ENCODE measurements at regions not wholly inside any gene's neighbourhood (a gene's known extent, or its start where the extent isn't known, plus 50 kb on each side); places are given as distances from the start of the nearest gene placed in this dataset.

DNA sequence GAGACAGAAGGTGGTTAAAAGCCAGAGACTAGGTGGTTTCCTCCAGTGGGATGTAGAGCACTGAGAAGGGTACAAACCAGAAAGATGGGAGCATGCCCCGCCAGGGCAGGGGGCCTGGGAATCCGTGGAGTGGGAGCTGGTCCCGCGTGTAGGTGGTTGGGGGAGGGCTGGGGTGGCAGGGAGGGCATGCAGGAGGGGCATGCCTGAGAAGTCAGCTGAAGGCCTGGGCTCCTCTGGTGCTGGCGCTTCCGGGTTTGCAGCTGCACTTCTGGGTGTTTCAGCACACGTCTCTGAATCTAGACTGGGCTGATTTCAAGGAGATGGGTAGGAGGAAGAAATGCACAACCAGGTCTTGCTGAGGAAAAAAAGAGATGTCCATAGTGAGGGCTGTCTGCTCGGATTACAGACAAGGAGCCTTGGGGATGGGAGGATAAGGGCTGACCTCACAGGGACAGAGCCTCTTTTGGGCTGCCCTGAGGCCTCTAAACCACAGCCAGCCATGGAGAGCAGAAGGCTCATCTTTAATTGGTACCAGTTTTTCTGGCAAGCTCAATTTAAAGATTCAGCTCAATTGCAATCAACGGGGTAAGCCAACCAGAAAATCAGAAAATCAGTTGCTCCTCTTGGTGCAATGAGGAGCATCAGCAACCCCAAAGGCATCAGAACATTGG lies 151.9 kb downstream of the FAM43A start:
- DNase-seq = no peak

DNA sequence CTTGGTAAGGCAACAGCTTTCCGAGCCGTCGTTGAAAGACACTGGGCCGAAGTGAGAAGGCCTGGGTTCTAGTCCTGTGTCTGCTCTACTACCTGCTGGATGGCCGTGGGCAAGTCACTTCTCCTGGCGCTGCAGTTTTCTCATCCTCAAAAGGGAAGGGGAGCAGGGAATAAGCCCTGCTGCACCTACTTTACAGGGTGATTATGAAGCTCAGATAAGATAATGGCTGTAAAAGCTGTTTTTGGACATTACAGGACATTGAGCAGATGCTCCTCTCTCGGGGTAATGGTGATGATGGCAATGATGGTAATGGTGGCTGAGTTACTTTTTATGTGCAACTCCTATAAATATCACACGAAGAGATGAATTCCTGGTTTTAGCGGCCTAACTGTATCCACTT lies 152.6 kb downstream of the FAM43A start:
- no peak for DNase-seq

DNA sequence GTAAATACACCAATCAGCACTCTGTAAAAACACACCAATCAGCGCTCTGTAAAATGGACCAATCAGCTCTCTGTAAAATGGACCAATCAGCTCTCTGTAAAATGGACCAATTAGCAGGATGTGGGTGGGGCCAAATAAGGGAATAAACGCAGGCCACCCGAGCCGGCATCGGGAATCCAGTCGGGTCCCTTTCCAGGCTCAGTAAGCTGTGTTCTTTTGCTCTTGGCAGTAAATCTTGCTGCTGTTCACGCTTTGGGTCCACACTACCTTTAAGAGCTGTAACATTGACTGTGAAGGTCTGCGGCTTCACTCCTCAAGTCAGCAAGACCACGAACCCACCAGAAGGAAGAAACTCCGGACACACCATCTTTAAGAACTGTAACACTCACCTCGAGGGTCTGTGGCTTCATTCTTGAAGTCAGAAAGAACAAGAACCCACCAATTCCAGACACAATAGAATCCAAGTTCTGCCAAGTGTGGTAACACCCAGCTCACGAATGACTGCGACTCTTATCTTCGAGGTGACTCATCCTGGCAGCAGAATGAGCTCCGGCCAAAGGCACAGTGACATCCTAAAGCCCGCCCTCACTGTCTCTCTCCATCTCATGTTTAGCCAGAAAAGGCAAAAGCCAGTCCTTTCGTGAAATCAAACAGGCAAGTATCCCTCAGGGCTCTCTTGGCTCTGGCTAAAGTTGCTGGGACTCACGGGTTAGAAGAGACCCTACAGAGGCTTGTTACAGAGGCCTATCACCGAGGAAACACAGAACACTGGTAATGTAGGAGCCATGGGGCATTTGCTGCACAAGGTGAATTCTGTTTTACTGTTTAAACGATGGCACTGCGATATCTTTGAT lies 155.2 kb downstream of the FAM43A start:
- no peak for DNase-seq

- no peak for DNase-seq
Observed at GRCh38 chr3:194841515-194841841, 155.8 kb downstream of the FAM43A start.

- no peak for DNase-seq
Observed at GRCh38 chr3:194843556-194843955, 157.9 kb downstream of the FAM43A start.

GRCh38 chr3:194844046-194844445 lies 158.4 kb downstream of the FAM43A start:
- no peak for DNase-seq

DNA sequence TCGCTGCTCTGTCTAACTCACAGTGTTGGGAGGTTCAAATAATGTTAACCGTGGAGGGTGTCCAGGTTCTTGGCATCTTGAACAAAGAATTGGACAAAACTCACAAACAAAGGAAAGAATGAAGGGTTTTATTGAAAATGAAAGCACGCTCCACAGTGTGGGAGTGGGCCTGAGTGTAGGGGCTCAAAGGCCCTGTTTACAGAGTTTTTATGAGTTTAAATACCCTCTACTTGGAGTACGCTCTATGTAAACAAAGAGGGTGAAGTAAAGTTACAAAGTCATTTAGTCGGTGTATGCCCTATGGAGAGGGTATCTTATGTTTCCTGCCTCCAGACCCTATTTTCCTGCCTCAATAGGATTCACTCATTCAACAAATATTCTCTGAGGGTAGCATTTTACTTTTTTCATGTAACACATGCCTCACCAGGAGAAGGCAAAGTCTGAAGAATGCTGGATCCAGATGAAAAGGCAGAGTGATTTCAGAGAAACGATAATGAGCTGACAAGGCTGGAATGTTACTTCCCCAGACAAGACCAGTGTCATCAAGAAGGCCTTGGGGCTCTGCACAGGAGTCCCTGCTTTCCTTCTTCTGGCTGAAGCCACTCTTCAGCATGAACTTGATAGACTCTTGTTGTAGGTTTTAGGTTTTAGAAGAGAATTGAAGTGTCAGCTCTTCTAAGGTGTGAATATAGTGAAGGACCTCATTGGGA lies 163.6 kb downstream of the FAM43A start:
- no peak for DNase-seq

DNA sequence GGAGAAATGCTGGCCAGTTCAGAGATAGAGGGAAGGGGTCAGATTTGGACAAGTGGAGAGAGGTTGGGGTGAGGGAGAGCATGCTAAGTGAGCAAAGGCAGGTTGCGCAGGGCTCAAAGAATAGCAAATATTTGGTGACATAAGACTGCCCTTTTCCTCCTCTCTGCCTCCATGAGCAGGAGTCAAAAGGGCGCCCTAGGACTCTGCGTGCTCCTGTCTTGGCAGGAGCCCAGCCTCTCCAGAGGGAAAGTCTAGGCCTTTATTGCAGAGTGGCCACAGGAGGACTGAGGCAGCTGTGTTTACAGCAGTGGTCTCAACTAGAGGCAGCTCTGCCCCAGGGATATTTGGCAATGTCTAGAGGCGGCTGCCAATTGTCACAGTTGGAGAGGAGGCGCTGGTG lies 165.6 kb downstream of the FAM43A start:
- peak; percentile 4 for DNase-seq

- DNase-seq = no peak
Observed at GRCh38 chr3:194851941-194852340, 166.3 kb downstream of the FAM43A start.

- DNase-seq = no peak
Observed at GRCh38 chr3:194852345-194852744, 166.7 kb downstream of the FAM43A start.

DNA sequence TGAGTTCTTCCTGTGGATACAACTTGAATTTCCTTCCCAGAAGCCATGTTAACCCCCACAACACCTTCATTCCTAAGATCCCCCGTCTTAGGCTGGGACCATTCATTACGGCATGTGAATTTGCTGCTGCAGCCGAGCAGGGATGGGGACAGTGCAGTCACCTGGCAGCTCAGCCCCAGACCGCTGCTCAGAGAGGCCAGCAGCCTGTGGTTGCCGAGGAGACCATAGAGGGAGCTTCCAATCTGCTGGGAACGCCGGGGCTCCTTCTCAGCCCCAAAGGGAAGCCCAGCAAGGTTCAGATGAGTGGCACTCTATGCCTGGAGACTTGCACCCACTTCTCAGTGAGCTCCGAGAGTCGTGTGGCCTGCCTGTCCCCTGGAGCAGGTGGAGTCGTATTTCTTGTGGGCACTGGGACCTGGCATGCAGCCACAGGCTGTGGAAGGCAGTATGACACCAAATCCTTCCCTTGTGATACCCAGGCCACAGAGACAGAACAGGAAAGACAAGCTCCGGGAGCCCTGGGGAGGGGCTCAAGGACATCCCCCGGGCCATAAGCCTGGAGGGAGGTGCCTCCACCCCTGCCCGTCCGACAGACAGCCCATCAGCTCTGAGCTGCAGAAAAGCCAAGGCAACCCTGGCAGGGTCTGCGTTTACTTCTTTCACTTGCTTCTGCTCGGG lies 167.3 kb downstream of the FAM43A start:
- DNase-seq = peak; percentile 60

DNA sequence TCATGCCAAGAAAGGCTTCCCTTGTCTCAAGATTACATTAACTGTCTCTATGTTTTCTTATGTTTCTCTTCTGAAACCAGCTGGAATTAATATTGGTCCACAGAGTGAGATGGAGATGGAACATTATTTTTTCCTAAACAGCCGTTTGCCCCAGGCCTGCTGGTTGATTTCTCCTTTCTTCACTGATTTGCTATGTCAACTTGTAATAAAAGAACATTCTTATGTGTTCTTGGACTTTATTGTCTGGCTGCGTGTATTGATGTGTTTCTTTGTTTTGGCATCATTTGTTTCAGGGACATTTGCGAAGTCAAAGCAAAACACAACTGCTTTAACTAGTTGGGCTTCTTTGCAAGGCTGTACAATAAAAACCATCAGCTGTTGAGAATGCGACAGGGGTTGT lies 168.5 kb downstream of the FAM43A start:
- DNase-seq = no peak

DNA sequence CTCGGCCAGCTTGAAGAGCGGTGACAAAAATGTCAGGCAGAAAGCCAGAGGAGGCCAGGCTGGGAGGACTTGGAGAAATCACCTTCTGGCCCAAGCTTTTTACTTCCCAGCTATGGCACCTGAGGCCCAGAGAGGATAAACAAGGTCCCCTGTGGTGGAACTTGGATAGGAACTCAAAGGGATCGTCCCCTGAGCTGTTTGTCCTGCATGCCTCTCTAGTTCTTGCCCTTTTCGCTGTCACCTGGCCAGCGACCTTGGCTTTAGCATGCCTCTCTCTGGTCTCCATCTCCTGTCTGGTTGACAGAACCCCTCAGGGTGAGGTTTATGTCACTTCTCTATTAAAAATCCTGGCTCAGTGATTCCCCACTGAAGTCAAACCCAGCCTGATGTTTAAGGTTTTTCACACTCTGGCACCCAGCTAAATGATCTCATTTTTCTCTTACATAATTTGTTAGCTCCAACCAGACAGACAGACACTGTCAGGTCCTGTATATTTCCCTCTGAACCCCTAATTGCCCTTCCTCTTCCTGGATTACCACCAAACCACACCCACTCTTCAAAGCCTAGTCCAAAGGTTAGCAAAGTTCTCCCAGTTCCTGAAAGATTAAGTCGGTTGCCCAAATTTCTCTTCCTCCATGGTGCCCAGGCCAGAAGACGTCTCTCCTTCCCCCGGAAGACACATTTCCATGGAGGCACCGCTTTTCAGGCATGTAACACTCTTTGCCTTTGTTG lies 169.1 kb downstream of the FAM43A start:
- no peak for DNase-seq

DNA sequence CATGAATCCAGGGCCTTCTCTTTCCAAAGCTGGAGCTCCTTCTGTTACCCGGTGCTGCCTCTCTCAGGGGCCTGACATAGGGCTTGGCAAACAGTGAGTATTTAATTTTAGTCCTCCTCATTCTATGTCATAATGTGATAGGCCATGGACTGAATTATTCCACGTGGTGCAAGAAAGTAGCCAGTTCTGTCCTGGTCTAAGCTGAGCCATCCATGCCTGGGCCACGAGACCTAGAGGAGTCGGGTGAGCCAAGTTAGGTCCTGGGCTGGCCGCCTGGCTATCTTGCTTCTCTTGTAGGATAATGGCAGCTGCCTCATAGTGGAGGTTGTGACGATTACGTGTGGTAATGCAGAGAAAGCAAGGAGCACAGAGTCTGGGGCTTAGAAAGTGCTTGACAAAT lies 170.6 kb downstream of the FAM43A start:
- no peak for DNase-seq

GRCh38 chr3:194857469-194858113 lies 171.9 kb downstream of the FAM43A start:
- no peak for DNase-seq

GRCh38 chr3:194858382-194858781 lies 172.7 kb downstream of the FAM43A start:
- DNase-seq = no peak

DNA sequence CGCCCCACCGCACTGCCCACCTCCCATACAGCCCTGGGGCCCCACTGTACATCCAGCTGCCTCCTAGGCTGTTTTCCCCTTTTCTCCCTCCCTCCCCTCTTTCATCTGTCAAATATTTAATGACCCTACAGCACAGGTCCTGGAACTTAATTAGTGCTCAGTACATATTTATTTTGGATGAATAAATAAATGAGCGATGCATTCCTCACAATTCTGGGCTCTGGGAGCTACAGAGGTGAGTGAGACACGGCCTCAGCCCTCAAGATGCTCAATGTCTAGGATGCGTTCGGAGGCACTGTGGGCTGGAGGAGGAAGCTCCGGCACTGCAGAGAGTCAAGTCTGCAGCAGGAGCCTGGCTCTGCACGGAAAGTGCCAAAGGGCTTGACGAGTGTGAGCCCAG lies 175.0 kb downstream of the FAM43A start:
- no peak for DNase-seq

- no peak for DNase-seq
Observed at GRCh38 chr3:194861375-194861774, 175.7 kb downstream of the FAM43A start.

- no peak for DNase-seq
Observed at GRCh38 chr3:194865061-194865460, 179.4 kb downstream of the FAM43A start.

DNA sequence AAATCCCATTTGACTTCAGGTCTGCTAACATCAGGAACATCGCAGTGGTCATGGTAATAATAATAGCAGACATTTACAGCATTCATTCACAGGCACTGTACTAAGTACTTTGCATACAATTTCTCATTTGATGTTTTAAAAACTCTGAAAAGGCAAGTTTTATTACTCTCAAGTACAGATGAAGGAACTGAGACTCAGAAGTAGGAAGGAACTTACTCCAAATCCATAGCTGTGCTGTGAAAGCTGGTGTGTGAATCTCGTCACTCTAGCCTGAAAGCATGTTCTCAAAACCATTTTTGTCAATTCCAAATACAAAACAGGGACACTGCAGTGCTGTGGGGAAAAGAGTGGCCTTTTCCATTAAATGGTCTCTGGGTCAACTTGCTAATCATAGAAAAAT lies 179.9 kb downstream of the FAM43A start:
- DNase-seq = no peak

DNA sequence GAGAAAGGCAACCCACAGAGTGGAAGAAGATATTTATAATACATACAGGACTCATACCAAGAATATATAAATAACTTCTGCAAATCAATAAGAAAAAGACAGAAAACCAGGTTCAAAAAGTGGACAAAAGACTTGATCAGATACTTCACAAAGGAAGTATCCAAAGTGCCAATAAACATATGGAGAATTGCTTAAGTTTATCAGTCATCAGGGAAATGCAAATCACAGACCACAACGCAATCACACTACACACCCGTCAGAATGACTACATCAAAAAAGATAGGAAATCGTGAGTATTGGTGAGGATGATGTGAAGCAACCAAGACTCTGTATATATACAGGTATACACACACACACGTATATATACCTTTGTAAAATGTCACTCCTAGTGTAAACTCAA lies 180.6 kb downstream of the FAM43A start:
- no peak for DNase-seq
